Kidney (tissue), 13 donors: ENCODE measurements at regions not wholly inside any gene's neighbourhood (a gene's known extent, or its start where the extent isn't known, plus 50 kb on each side); places are given as distances from the start of the nearest gene placed in this dataset.

Source experiments
- DNase-seq, 5 donors: peaks; one replicate each; pipeline ENCODE4 v3.0.0-alpha.2; 2013 to 2020
- FAIRE-seq: peaks from 2 replicates; lab custom pipeline; 2012; peaks lifted over from hg19 to GRCh38; lab: Jason Lieb, UNC
- H3K27ac ChIP-seq, 2 donors: one replicate each; pipeline ENCODE4 v1.7.0; 2013; ENCODE audit warnings: low read depth in 2 of 2, low read length in 2 of 2, inconsistent platforms in 1 of 2
- H3K27me3 ChIP-seq: one replicate; pipeline ENCODE4 v1.7.1; 2013; ENCODE audit warnings: low read length, inconsistent platforms; ENCODE audit not compliant: control insufficient read depth, insufficient read depth
- H3K36me3 ChIP-seq, 3 donors: one replicate each; pipeline versions ENCODE4 v1.7.0 to v1.7.1; 2013; ENCODE audit warnings: low read length in 3 of 3, control low read depth in 1 of 3, inconsistent platforms in 1 of 3; ENCODE audit not compliant: insufficient read depth in 3 of 3, control insufficient read depth in 2 of 3
- H3K4me1 ChIP-seq, 3 donors: one replicate each; pipeline versions ENCODE4 v1.7.0 to v1.7.1; 2013; ENCODE audit warnings: low read length in 3 of 3, inconsistent platforms in 1 of 3, low read depth in 1 of 3; ENCODE audit not compliant: control insufficient read depth in 2 of 3, insufficient read depth in 2 of 3
- H3K4me3 ChIP-seq, 3 donors: one replicate each; pipeline versions ENCODE4 v1.7.0 to v1.8.1; 2013; ENCODE audit warnings: low read length in 3 of 3, control low read depth in 1 of 3, inconsistent platforms in 1 of 3
- H3K9ac ChIP-seq, 3 donors: one replicate each; pipeline versions ENCODE4 v1.7.0 to v1.7.1; 2013; ENCODE audit warnings: low read length in 3 of 3, control low read depth in 1 of 3, inconsistent platforms in 1 of 3
- H3K9me3 ChIP-seq, 3 donors: one replicate each; pipeline versions ENCODE4 v1.7.0 to v1.7.1; 2013; ENCODE audit warnings: low read length in 3 of 3, control low read depth in 1 of 3, inconsistent platforms in 1 of 3; ENCODE audit not compliant: control insufficient read depth in 2 of 3, insufficient read depth in 1 of 3
- CTCF ChIP-seq: IDR thresholded peaks from 3 replicates; pipeline ENCODE4 v1.5.1; 2012; ENCODE audit warnings: mild to moderate bottlenecking, moderate library complexity, borderline replicate concordance; ENCODE audit not compliant: insufficient read depth; ENCODE audit errors: extremely low read depth
- intact Hi-C: fragments of 100-400 bp; cut with DNase I; formaldehyde crosslinking; loops from one replicate; pipeline ENCODE4 v1.11.1; 2022
- donor health status: control.
- donor health status: control.
- donor health status: control.
- donor health status: control.
- donor health status: control.
- donor health status: DM: yes; HTN: yes; CAD: no.
- donor health status: Normal renal cell carcinoma (clear cell type).

- no peak for DNase-seq
- intact Hi-C loops, result no loop called here
Measured at GRCh38 chr17:12352127-12352526, 313.6 kb upstream of the MYOCD start.

GRCh38 chr17:12357600-12357999 is 308.1 kb upstream of the MYOCD start:
- FAIRE-seq, result no peak
- no peaks in the 10 kb centered on the region for H3K27me3 ChIP-seq
- no peaks in the 10 kb centered on the region for H3K9me3 ChIP-seq
- TF ChIP-seq CTCF, result no peak
- no peaks in the 10 kb centered on the region for H3K36me3 ChIP-seq
- intact Hi-C loops, result no loop called here
- H3K9ac ChIP-seq, result no peak overlapping the region
- H3K4me3 ChIP-seq, result no peak overlapping the region
- H3K27ac ChIP-seq, result no peak overlapping the region
- no peaks in the 10 kb centered on the region for H3K4me1 ChIP-seq
- no peak for DNase-seq

More at GRCh38 chr17:12352127-12352526, 313.6 kb upstream of the MYOCD start:
- no peak for FAIRE-seq
- Histone ChIP-seq H3K36me3 (no peaks in the 10 kb centered on the region), H3K4me1 (no peaks in the 10 kb centered on the region), H3K4me3 (no peak overlapping the region), H3K27me3 (no peaks in the 10 kb centered on the region), H3K9ac (no peak overlapping the region), H3K9me3 (no peaks in the 10 kb centered on the region), H3K27ac (no peak overlapping the region)
- TF ChIP-seq CTCF, result no peak

GRCh38 chr17:12358477-12358876 is 307.2 kb upstream of the MYOCD start:
- no peak for FAIRE-seq
- H3K27ac ChIP-seq, result no peak overlapping the region

More at GRCh38 chr17:12358477-12358876, 307.2 kb upstream of the MYOCD start:
- Histone ChIP-seq H3K36me3 (no peaks in the 10 kb centered on the region), H3K27me3 (no peaks in the 10 kb centered on the region), H3K4me1 (no peaks in the 10 kb centered on the region), H3K4me3 (no peak overlapping the region), H3K9me3 (no peaks in the 10 kb centered on the region), H3K9ac (no peak overlapping the region)
- intact Hi-C loops, result no loop called here
- TF ChIP-seq CTCF, result no peak
- peak in 2 of 5 donors; percentile 27 to 70 for DNase-seq
